B cell (primary cell): ENCODE measurements at regions not wholly inside any gene's neighbourhood (a gene's known extent, or its start where the extent isn't known, plus 50 kb on each side); places are given as distances from the start of the nearest gene placed in this dataset.

Source experiments
- ATAC-seq: fragments of 200-7000 bp; cut with Tn5 transposase; one replicate; pipeline ENCODE4 v1.10.0; 2021; ENCODE audit warnings: low read depth, mild to moderate bottlenecking, moderate number of reproducible peaks, moderate library complexity
- CTCF ChIA-PET: fragments of 350-600 bp; sonication (Branson Sonifier 250); formaldehyde crosslinking; loops from one replicate; lab custom pipeline; 2021; ENCODE audit warnings: antibody characterized with exemption, inconsistent platforms; lab: Charles Lee
- POLR2A ChIA-PET: fragments of 350-600 bp; sonication (Branson Sonifier 250); formaldehyde crosslinking; loops from one replicate; lab custom pipeline; 2021; ENCODE audit warnings: antibody characterized with exemption; lab: Charles Lee
- DNase-seq: peaks from one replicate; pipeline ENCODE4 v3.0.0; 2013
- H2AFZ ChIP-seq: 2 replicates; pipeline ENCODE4 v1.6.1; 2012; ENCODE audit warnings: mild to moderate bottlenecking, low read depth, low read length; ENCODE audit not compliant: insufficient read depth, poor library complexity, severe bottlenecking
- H3K27ac ChIP-seq, 2 donors: 1 replicate in 1 of 2; 2 replicates in 1 of 2; pipeline ENCODE4 v1.5.1; 2012 to 2013; ENCODE audit warnings: low read length in 2 of 2, mild to moderate bottlenecking in 2 of 2, moderate library complexity in 1 of 2
- H3K27me3 ChIP-seq, 4 experiments: fragments of 200-600 bp in 1 of 4; sonication (generic) in 1 of 4; replicated peaks in 1 of 4; 1 replicate in 2 of 4; 2 replicates in 2 of 4; pipeline versions ENCODE4 v1.6.1 to v1.7.0; 2013 to 2016; ENCODE audit warnings: low read length in 3 of 4, mild to moderate bottlenecking in 2 of 4, mixed read lengths in 1 of 4, moderate library complexity in 1 of 4; ENCODE audit not compliant: insufficient read depth in 4 of 4, control insufficient read depth in 3 of 4; ENCODE audit errors: control extremely low read depth in 1 of 4
- H3K36me3 ChIP-seq, 2 experiments: replicated peaks in 1 of 2; 1 replicate in 1 of 2; 2 replicates in 1 of 2; pipeline versions ENCODE4 v1.6.1 to v1.7.1; 2013; ENCODE audit warnings: low read length in 1 of 2; ENCODE audit not compliant: insufficient read depth in 2 of 2, control insufficient read depth in 1 of 2; ENCODE audit errors: control extremely low read depth in 1 of 2, extremely low read depth in 1 of 2
- H3K4me1 ChIP-seq, 2 donors: fragments of 200-600 bp in 1 of 2; sonication (generic) in 1 of 2; 1 replicate in 1 of 2; 2 replicates in 1 of 2; pipeline versions ENCODE4 v1.5.1 to v1.6.1; 2013 to 2017; ENCODE audit warnings: low read length in 2 of 2; ENCODE audit not compliant: control insufficient read depth in 2 of 2, insufficient read depth in 2 of 2
- H3K4me2 ChIP-seq: replicated peaks from 2 replicates; pipeline ENCODE3; 2012; ENCODE audit warnings: mild to moderate bottlenecking, low read depth, low read length; ENCODE audit not compliant: poor library complexity, severe bottlenecking
- H3K4me3 ChIP-seq, 5 experiments: fragments of 200-600 bp in 1 of 5; sonication (generic) in 1 of 5; 1 replicate in 3 of 5; 2 replicates in 2 of 5; pipeline versions ENCODE4 v1.5.1 to v1.7.0; 2011 to 2016; ENCODE audit warnings: low read length in 4 of 5, mild to moderate bottlenecking in 4 of 5, low read depth in 2 of 5, control low read depth in 1 of 5, moderate library complexity in 1 of 5; ENCODE audit not compliant: insufficient read depth in 1 of 5; ENCODE audit errors: control extremely low read depth in 1 of 5, extremely low read depth in 1 of 5
- H3K79me2 ChIP-seq: fragments of 200-600 bp; sonication (generic); one replicate; pipeline ENCODE4 v1.6.0; 2016; ENCODE audit warnings: low read length; ENCODE audit not compliant: control insufficient read depth, insufficient read depth
- H3K9ac ChIP-seq: fragments of 200-600 bp; sonication (generic); 2 replicates; pipeline ENCODE4 v1.6.1; 2017; ENCODE audit warnings: mild to moderate bottlenecking, low read length, moderate library complexity
- H3K9me3 ChIP-seq, 3 donors: one replicate each; pipeline versions ENCODE4 v1.6.1 to v1.7.1; 2013; ENCODE audit warnings: low read length in 2 of 3; ENCODE audit not compliant: control insufficient read depth in 2 of 3, insufficient read depth in 1 of 3; ENCODE audit errors: control extremely low read depth in 1 of 3
- H4K20me1 ChIP-seq: 2 replicates; pipeline ENCODE4 v1.6.0; 2012; ENCODE audit warnings: mild to moderate bottlenecking, low read length; ENCODE audit not compliant: insufficient read depth, control insufficient read depth, poor library complexity, severe bottlenecking
- H3K27ac Mint-ChIP-seq: one replicate; pipeline ENCODE4 v1.8.0; 2021; ENCODE audit warnings: mixed read lengths
- H3K27me3 Mint-ChIP-seq: one replicate; pipeline ENCODE4 v1.8.0; 2021; ENCODE audit warnings: mixed read lengths
- H3K4me1 Mint-ChIP-seq: one replicate; pipeline ENCODE4 v1.8.0; 2021; ENCODE audit warnings: mixed read lengths
- H3K4me3 Mint-ChIP-seq: one replicate; pipeline ENCODE4 v1.8.0; 2021; ENCODE audit warnings: mixed read lengths
- H3K9me3 Mint-ChIP-seq: one replicate; pipeline ENCODE4 v1.8.0; 2022; ENCODE audit warnings: mixed read lengths; ENCODE audit not compliant: insufficient read depth
- CTCF ChIP-seq: fragments of 200-600 bp; IDR thresholded peaks from one replicate; pipeline ENCODE4 v1.8.0; 2022; ENCODE audit warnings: antibody characterized with exemption, mild to moderate bottlenecking
- EZH2 ChIP-seq: IDR thresholded peaks from 2 replicates; pipeline ENCODE4 v1.6.1; 2012; ENCODE audit warnings: borderline replicate concordance, low read depth, mild to moderate bottlenecking, moderate library complexity, low read length; ENCODE audit not compliant: insufficient read depth, poor library complexity, severe bottlenecking
- WGBS: methylation state at CpG from one replicate; pipeline ENCODE4 v1.1.5; 2013; ENCODE audit warnings: missing lambda C conversion rate; ENCODE audit not compliant: insufficient coverage; 5-methylcytosine and 5-hydroxymethylcytosine counted together
- intact Hi-C: fragments of 100-400 bp; cut with micrococcal nuclease; formaldehyde crosslinking; loops from one replicate; pipeline ENCODE4 v1.10.0; 2022

DNA sequence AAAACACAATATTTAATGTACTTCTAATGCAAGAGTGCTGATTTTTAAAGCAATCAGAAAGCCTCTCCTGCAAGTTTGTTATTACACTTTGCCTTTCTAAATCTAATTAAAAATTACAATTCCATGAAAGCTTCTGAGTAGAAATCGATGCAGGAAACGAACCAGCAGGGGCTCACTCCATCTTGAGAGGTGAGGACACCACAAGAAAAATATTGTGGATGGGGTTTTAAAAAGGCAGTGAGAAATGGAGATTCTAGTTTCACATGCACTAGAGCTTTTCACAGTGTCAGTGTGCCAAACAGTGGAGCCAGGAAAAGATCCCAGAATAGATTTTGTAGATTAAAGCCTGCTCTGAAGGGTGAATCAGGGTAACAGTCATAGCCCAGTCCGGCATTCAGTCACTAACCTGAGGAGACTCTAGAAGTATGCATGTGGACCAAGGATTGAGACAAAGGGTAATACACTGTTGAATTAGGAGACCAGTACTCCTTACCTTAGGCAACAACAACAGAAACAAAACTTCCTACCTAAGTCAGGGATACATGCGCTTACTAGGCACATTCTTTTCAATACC lies 362.3 kb downstream of the NAF1 start:
- H3K4me1 ChIP-seq, result no peaks in the 10 kb centered on the region
- H3K27me3 ChIP-seq, result no peaks in the 10 kb centered on the region
- no peaks in the 10 kb centered on the region for H3K9me3 ChIP-seq
- no peak overlapping the region for H3K9ac ChIP-seq
- Mint-ChIP-seq H3K4me1 (no peaks in the 10 kb centered on the region), H3K27ac (no peak overlapping the region), H3K4me3 (no peak overlapping the region), H3K9me3 (no peaks in the 10 kb centered on the region), H3K27me3 (peaks cover 3% of the 10 kb centered on the region)
- TF ChIP-seq CTCF, result no peak
- TF ChIP-seq EZH2, result no peak
- intact Hi-C loops, result no loop called here
- no peaks in the 10 kb centered on the region for H3K36me3 ChIP-seq
- CTCF ChIA-PET, result no interaction called here
- no peak overlapping the region for H3K4me2 ChIP-seq
- WGBS, result 100% methylated on average over 1 of the region's 4 CpGs
- no peaks in the 10 kb centered on the region for H3K79me2 ChIP-seq
- no peak overlapping the region for H3K4me3 ChIP-seq
- no peak overlapping the region for H3K27ac ChIP-seq
- no peak overlapping the region for H2AFZ ChIP-seq
- POLR2A ChIA-PET, result no interaction called here
- no peaks in the 10 kb centered on the region for H4K20me1 ChIP-seq
- ATAC-seq, result no peak
- no peak for DNase-seq

GRCh38 chr4:162803378-162803777 lies 363.3 kb downstream of the NAF1 start:
- TF ChIP-seq EZH2 (no peak), CTCF (no peak)
- Histone ChIP-seq H3K27ac (no peak overlapping the region), H3K4me3 (no peak overlapping the region), H3K9ac (no peak overlapping the region), H3K9me3 (no peaks in the 10 kb centered on the region), H3K4me1 (no peaks in the 10 kb centered on the region), H3K36me3 (no peaks in the 10 kb centered on the region), H3K27me3 (no peaks in the 10 kb centered on the region), H3K4me2 (no peak overlapping the region), H4K20me1 (no peaks in the 10 kb centered on the region), H3K79me2 (no peaks in the 10 kb centered on the region), H2AFZ (no peak overlapping the region)
- H3K4me1 Mint-ChIP-seq, result no peaks in the 10 kb centered on the region
- POLR2A ChIA-PET, result no interaction called here
- H3K9me3 Mint-ChIP-seq, result no peaks in the 10 kb centered on the region
- no peak overlapping the region for H3K4me3 Mint-ChIP-seq
- no peak for ATAC-seq
- H3K27me3 Mint-ChIP-seq, result peaks cover 3% of the 10 kb centered on the region
- intact Hi-C loops, result no loop called here
- no peak overlapping the region for H3K27ac Mint-ChIP-seq
- CTCF ChIA-PET, result no interaction called here
- DNase-seq, result no peak
